ENCODE measurements at regions not wholly inside any gene's neighbourhood (a gene's known extent, or its start where the extent isn't known, plus 50 kb on each side); places are given as distances from the start of the nearest gene placed in this dataset.

GRCh38 chr13:33464345-33464744, 178.8 kb upstream of the STARD13 start:
- no peaks in the 10 kb centered on the region for H3K9me1 ChIP-seq (ENCODE audit: insufficient read depth, low read length)
- H2AK9ac ChIP-seq (replicated peaks; ENCODE audit: low read depth, low read length, poor library complexity): no peak overlapping the region
- no peak overlapping the region for H3K9ac ChIP-seq (ENCODE audit: low read depth, low read length)
- CTCF ChIA-PET: no interaction called here
- H2AFZ ChIP-seq (replicated peaks; ENCODE audit: low read length, poor library complexity): no peak overlapping the region
- H3K18ac ChIP-seq (ENCODE audit: low read depth, low read length): no peak overlapping the region
- dilution Hi-C loops (cut with HindIII; ENCODE audit: low sequenced_read_pairs, unreplicated experiment): no loop called here
- ATAC-seq (ENCODE audit: low read depth) (no peak), DNase-seq (no peak)
- H2BK20ac ChIP-seq (ENCODE audit: low read depth, low read length): no peak overlapping the region
- H2BK5ac ChIP-seq (ENCODE audit: low read depth, low read length, poor library complexity, severe bottlenecking): no peak overlapping the region
- no peak overlapping the region for H3K23ac ChIP-seq (ENCODE audit: low read depth, low read length)
- no peaks in the 10 kb centered on the region for H3K36me3 ChIP-seq (ENCODE audit: control insufficient read depth, insufficient read depth, low read length)
- 100% methylated on average over 1 of the region's 2 CpGs; no CpG with 5 or more reads in 1 of the 2 experiments for WGBS, 2 experiments (ENCODE audit: extremely low coverage in 2 of 2, insufficient read length in 1 of 2)
- no peak overlapping the region for H3K56ac ChIP-seq (ENCODE audit: extremely low read depth, insufficient read depth, low read length)
- BruUV-seq (replicated peaks): no TSS peak
- no peak overlapping the region for H3K14ac ChIP-seq (replicated peaks; ENCODE audit: low read depth, low read length)
- H3K4me3 ChIP-seq (ENCODE audit: insufficient read depth, low read depth, low read length): no peak overlapping the region
- no peak overlapping the region for H2AK5ac ChIP-seq (ENCODE audit: low read depth, low read length)
- no peak overlapping the region for H3K4ac ChIP-seq (ENCODE audit: low read depth, low read length)
- H2BK15ac ChIP-seq (ENCODE audit: low read depth, low read length): no peak overlapping the region
- H3K4me1 ChIP-seq (ENCODE audit: control insufficient read depth, insufficient read depth, low read length): no peaks in the 10 kb centered on the region
- POLR2A ChIA-PET (ENCODE audit: unreplicated experiment): no interaction called here
- H4K5ac ChIP-seq (ENCODE audit: low read depth, low read length): no peak overlapping the region
- H3K27me3 ChIP-seq (ENCODE audit: control insufficient read depth, insufficient read depth, low read length): no peaks in the 10 kb centered on the region
- no peaks in the 10 kb centered on the region for H3K9me3 ChIP-seq (ENCODE audit: control insufficient read depth, insufficient read depth, low read length)
- TF ChIP-seq CEBPB (IDR thresholded peaks at IDR 0.05; ENCODE audit: low read depth, low read length) (peak; percentile 37; the same call in 1 of the 2 replicates), MXI1 (IDR thresholded peaks at IDR 0.05; ENCODE audit: borderline replicate concordance, low read depth, low read length) (no peak)
- H2BK120ac ChIP-seq (ENCODE audit: low read depth, low read length): no peak overlapping the region
- H3K79me1 ChIP-seq (ENCODE audit: low read depth in 1 of 2, low read length in 2 of 2): no peaks in the 10 kb centered on the region
- in situ Hi-C loops (cut with MboI; ENCODE audit: low sequenced_read_pairs): no loop called here
- intact Hi-C loops (cut with micrococcal nuclease): no loop called here
- H4K8ac ChIP-seq (ENCODE audit: low read depth in 2 of 2, low read length in 2 of 2): no peak overlapping the region
- H3K4me2 ChIP-seq (ENCODE audit: low read depth, low read length): no peak overlapping the region
- H4K20me1 ChIP-seq (ENCODE audit: insufficient read depth, low read length): no peaks in the 10 kb centered on the region
- H4K91ac ChIP-seq (ENCODE audit: insufficient read depth, low read depth, low read length): no peak overlapping the region
- H3K27ac ChIP-seq (ENCODE audit: insufficient read depth, low read length): no peak overlapping the region

Data from IMR-90 (cell line).